ENCODE measurements at regions not wholly inside any gene's neighbourhood (a gene's known extent, or its start where the extent isn't known, plus 50 kb on each side); places are given as distances from the start of the nearest gene placed in this dataset.
"Not testable (repeated sequence)": the region's sequence is repeated elsewhere in the genome, so short reads cannot be mapped to it uniquely, and the experiment has no call there.

GRCh38 chr21:22023896-22024295, 1025.7 kb downstream of the NCAM2 start:
- not testable (repeated sequence) for TF ChIP-seq MLX (CRISPR knock-in tag; IDR thresholded peaks at IDR 0.05); CTCF (IDR thresholded peaks at IDR 0.05); NR3C1 (CRISPR knock-in tag; conservative IDR thresholded peaks at IDR 0.05; ENCODE audit: low read depth); SMAD3 (CRISPR knock-in tag; IDR thresholded peaks at IDR 0.05; ENCODE audit: borderline replicate concordance); TEAD4 (CRISPR knock-in tag; IDR thresholded peaks at IDR 0.05); ZBTB21 (CRISPR knock-in tag; IDR thresholded peaks at IDR 0.05; ENCODE audit: borderline replicate concordance); SP1 (CRISPR knock-in tag; conservative IDR thresholded peaks at IDR 0.05); TP53 (CRISPR knock-in tag; IDR thresholded peaks at IDR 0.05)

Data from WTC11 (cell line).